Mesendoderm (in vitro differentiated cells): ENCODE measurements at regions not wholly inside any gene's neighbourhood (a gene's known extent, or its start where the extent isn't known, plus 50 kb on each side); places are given as distances from the start of the nearest gene placed in this dataset.
A peak's percentile ranks its signal among the peaks of the same experiment; 100 is the strongest.

Experiments used
- DNase-seq: peaks from one replicate; pipeline ENCODE4 v3.0.0; 2013
- H2AK5ac ChIP-seq: 2 replicates; pipeline ENCODE4 v1.6.1; 2013; ENCODE audit warnings: low read length, inconsistent platforms
- H2BK120ac ChIP-seq: 2 replicates; pipeline ENCODE4 v1.6.1; 2013; ENCODE audit warnings: low read depth, mild to moderate bottlenecking, low read length, moderate library complexity, mixed read lengths
- H2BK15ac ChIP-seq: replicated peaks from 2 replicates; pipeline ENCODE4 v1.6.1; 2013; ENCODE audit warnings: low read depth, mild to moderate bottlenecking, moderate library complexity
- H2BK5ac ChIP-seq: 2 replicates; pipeline ENCODE4 v1.6.1; 2013; ENCODE audit warnings: low read length, inconsistent platforms
- H3K18ac ChIP-seq: 2 replicates; pipeline ENCODE4 v1.6.1; 2013; ENCODE audit warnings: mild to moderate bottlenecking, low read length, mixed read lengths
- H3K23ac ChIP-seq: one replicate; pipeline ENCODE4 v1.6.1; 2013; ENCODE audit warnings: low read length
- H3K27ac ChIP-seq: 2 replicates; pipeline ENCODE4 v1.5.1; 2013; ENCODE audit warnings: low read depth, mild to moderate bottlenecking, inconsistent platforms, low read length, moderate library complexity
- H3K27me3 ChIP-seq: 2 replicates; pipeline ENCODE4 v1.6.1; 2013; ENCODE audit warnings: low read length, control low read depth, mild to moderate bottlenecking, inconsistent platforms; ENCODE audit not compliant: insufficient read depth, poor library complexity
- H3K36me3 ChIP-seq: 2 replicates; pipeline ENCODE4 v1.6.1; 2013; ENCODE audit warnings: low read length, inconsistent platforms; ENCODE audit not compliant: control insufficient read depth, insufficient read depth
- H3K4ac ChIP-seq: one replicate; pipeline ENCODE4 v1.6.1; 2013; ENCODE audit warnings: low read depth, mild to moderate bottlenecking, low read length, moderate library complexity
- H3K4me1 ChIP-seq: 2 replicates; pipeline ENCODE4 v1.6.1; 2013; ENCODE audit warnings: low read depth, low read length, inconsistent platforms; ENCODE audit not compliant: control insufficient read depth
- H3K4me2 ChIP-seq: 2 replicates; pipeline ENCODE4 v1.6.1; 2013; ENCODE audit warnings: low read length
- H3K4me3 ChIP-seq: 2 replicates; pipeline ENCODE4 v1.5.1; 2013; ENCODE audit warnings: mild to moderate bottlenecking, low read length
- H3K56ac ChIP-seq: one replicate; pipeline ENCODE4 v1.6.1; 2013; ENCODE audit warnings: low read length
- H3K79me1 ChIP-seq: 2 replicates; pipeline ENCODE4 v1.6.1; 2013; ENCODE audit warnings: low read length, inconsistent platforms
- H3K79me2 ChIP-seq: 2 replicates; pipeline ENCODE4 v1.6.1; 2013; ENCODE audit warnings: mild to moderate bottlenecking, low read length; ENCODE audit not compliant: control insufficient read depth, insufficient read depth
- H3K9ac ChIP-seq: 2 replicates; pipeline ENCODE4 v1.6.1; 2013; ENCODE audit warnings: low read length, inconsistent platforms
- H4K5ac ChIP-seq: one replicate; pipeline ENCODE4 v1.6.1; 2013; ENCODE audit warnings: low read length
- H4K8ac ChIP-seq: one replicate; pipeline ENCODE4 v1.6.1; 2013; ENCODE audit warnings: low read depth, mild to moderate bottlenecking, control low read depth, low read length, moderate library complexity
- WGBS: extraction: QIAGEN DNeasy Blood & Tissue Kit; methylation state at CpG from one replicate; pipeline ENCODE4 v1.1.7; 2013; ENCODE audit warnings: low lambda C conversion rate, missing lambda C conversion rate; ENCODE audit not compliant: insufficient coverage; ENCODE audit errors: extremely low coverage; 5-methylcytosine and 5-hydroxymethylcytosine counted together

DNA sequence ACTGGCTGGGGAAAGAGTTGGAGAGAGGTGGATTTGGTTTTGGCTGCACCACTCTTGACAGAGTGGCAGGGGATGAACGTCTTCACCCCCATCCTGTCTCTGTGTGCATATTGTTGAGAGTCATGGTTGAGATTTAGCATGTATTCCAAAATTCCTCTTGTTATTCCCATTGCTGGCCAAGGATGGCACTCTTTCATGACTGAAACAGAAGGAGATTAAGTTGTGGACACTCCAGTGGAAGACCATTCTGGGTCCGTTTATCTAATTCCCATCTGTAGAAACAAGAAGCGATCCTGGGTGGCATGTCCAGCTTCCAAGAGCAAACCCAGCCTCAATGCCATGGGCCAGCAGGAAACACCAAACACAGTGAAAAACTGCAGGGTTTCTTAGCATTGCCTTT is 469.0 kb upstream of the IGFBP3 start:
- H2BK15ac ChIP-seq: no peak overlapping the region

DNA sequence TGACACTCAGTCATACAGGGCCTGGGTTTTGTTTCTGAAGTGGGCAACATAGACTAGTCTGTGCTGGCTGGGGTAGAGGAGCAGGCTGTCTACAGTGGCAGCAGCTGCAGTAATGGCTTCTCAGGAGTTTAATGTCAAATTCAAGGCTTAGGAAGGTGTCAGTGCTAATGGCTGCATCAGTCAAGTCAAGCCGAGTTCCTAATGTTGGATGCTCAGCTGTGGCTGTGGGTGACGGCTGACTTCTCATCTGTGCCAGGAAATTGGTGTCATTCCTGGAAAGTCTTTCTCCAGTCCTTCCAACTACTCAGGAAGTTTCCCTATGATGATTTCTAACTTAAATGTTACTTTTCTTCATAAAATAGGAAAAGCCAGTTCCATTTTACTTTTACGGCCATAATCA is 468.1 kb upstream of the IGFBP3 start:
- Histone ChIP-seq H2BK5ac (no peak overlapping the region), H2BK15ac (no peak overlapping the region), H3K4me1 (no peaks in the 10 kb centered on the region), H3K79me2 (no peaks in the 10 kb centered on the region), H3K56ac (no peak overlapping the region), H2BK120ac (no peak overlapping the region), H3K27me3 (no peaks in the 10 kb centered on the region), H4K8ac (no peak overlapping the region), H3K27ac (no peak overlapping the region), H3K23ac (no peak overlapping the region), H3K18ac (no peak overlapping the region), H3K4ac (no peak overlapping the region), H3K79me1 (no peaks in the 10 kb centered on the region), H2AK5ac (no peak overlapping the region), H3K36me3 (no peaks in the 10 kb centered on the region), H3K4me2 (no peak overlapping the region), H4K5ac (no peak overlapping the region), H3K9ac (no peak overlapping the region), H3K4me3 (no peak overlapping the region)
- DNase-seq: no peak
- no CpG with 5 or more reads among the region's 3 CpGs for WGBS

More for the DNA sequence above, 469.0 kb upstream of the IGFBP3 start:
- peak; percentile 1 for DNase-seq
- H3K4ac ChIP-seq: no peak overlapping the region
- no peak overlapping the region for H2BK120ac ChIP-seq
- H3K27ac ChIP-seq: no peak overlapping the region
- no peak overlapping the region for H3K18ac ChIP-seq
- no peak overlapping the region for H3K4me2 ChIP-seq
- H4K8ac ChIP-seq: no peak overlapping the region
- H3K79me2 ChIP-seq: no peaks in the 10 kb centered on the region
- no peaks in the 10 kb centered on the region for H3K4me1 ChIP-seq
- no peak overlapping the region for H3K23ac ChIP-seq
- H3K56ac ChIP-seq: no peak overlapping the region
- no peaks in the 10 kb centered on the region for H3K79me1 ChIP-seq
- H2BK5ac ChIP-seq: no peak overlapping the region
- H3K9ac ChIP-seq: no peak overlapping the region
- H3K36me3 ChIP-seq: no peaks in the 10 kb centered on the region
- no peak overlapping the region for H3K4me3 ChIP-seq
- H3K27me3 ChIP-seq: no peaks in the 10 kb centered on the region
- H4K5ac ChIP-seq: no peak overlapping the region
- no peak overlapping the region for H2AK5ac ChIP-seq
- WGBS: no CpG with 5 or more reads among the region's 3 CpGs

- Histone ChIP-seq H3K4ac (no peak overlapping the region), H3K79me1 (no peaks in the 10 kb centered on the region), H3K79me2 (no peaks in the 10 kb centered on the region), H3K56ac (no peak overlapping the region), H3K23ac (no peak overlapping the region), H4K5ac (no peak overlapping the region), H2BK120ac (no peak overlapping the region), H3K27me3 (no peaks in the 10 kb centered on the region), H2AK5ac (no peak overlapping the region), H3K4me2 (no peak overlapping the region), H3K18ac (no peak overlapping the region), H3K4me1 (no peaks in the 10 kb centered on the region), H2BK5ac (no peak overlapping the region), H3K27ac (no peak overlapping the region), H3K9ac (no peak overlapping the region), H3K36me3 (no peaks in the 10 kb centered on the region), H3K4me3 (no peak overlapping the region), H4K8ac (no peak overlapping the region), H2BK15ac (no peak overlapping the region)
- no peak for DNase-seq
- WGBS: no CpG with 5 or more reads among the region's 1 CpG
These were observed 466.6 kb upstream of the IGFBP3 start for GRCh38 chr7:46387646-46388045.

DNA sequence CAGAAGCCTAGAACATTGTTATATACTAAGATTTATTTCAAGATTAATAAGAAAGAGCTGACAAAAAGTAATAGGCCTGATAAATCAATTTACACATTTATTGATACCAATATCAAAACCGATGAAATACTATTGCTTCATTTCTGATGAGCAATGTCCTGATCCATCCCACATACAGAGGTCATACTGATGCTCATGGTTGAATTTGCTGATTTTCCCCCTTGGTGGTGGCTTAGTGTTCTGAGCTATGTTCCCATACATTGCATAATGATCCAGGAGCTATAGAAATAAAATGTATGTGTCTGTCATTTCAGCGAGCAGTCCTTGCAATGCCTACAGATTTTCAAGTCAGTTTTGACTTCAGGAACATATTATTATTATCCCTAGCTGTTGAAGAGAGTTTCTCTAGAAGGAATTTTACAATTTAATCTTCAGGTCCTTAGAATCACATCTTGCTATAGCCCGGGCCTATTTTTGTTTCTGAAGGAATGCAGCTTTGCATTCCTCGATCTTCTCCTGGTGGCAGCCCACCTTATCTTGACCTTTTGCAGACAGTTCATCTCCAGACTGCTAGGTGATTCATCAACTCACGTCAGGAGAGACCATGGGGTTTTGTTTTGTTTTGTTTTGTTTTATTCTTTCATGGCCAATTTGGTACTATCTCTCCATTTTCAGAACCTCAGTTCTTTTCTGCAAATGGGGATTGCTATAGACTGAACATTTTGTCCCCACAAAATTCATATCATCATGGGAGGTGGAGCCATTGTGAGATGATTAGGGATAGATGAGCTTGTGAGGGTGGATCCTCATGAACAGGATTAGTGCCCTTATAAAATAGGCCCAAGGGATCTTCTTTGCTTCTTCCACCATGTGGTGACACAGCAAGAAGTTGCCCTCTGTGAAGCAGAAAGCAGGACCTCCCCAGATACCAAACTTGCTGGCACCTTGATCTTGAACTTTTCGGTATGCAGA is 465.6 kb upstream of the IGFBP3 start:
- Histone ChIP-seq H3K9ac (no peak overlapping the region), H3K4me3 (no peak overlapping the region), H4K8ac (no peak overlapping the region), H4K5ac (no peak overlapping the region), H3K79me1 (no peaks in the 10 kb centered on the region), H3K18ac (no peak overlapping the region), H3K27ac (no peak overlapping the region), H2BK120ac (no peak overlapping the region), H2BK5ac (no peak overlapping the region), H3K4me2 (no peak overlapping the region), H2BK15ac (no peak overlapping the region), H3K4me1 (no peaks in the 10 kb centered on the region), H3K23ac (no peak overlapping the region), H2AK5ac (no peak overlapping the region), H3K4ac (no peak overlapping the region), H3K79me2 (no peaks in the 10 kb centered on the region), H3K36me3 (no peaks in the 10 kb centered on the region), H3K56ac (no peak overlapping the region), H3K27me3 (no peaks in the 10 kb centered on the region)
- peak; percentile 35 for DNase-seq
- no CpG with 5 or more reads among the region's 6 CpGs for WGBS

GRCh38 chr7:46385662-46386309 is 464.7 kb upstream of the IGFBP3 start:
- no peak overlapping the region for H3K23ac ChIP-seq
- no peak overlapping the region for H4K5ac ChIP-seq
- H3K4me2 ChIP-seq: no peak overlapping the region
- no peak overlapping the region for H2BK15ac ChIP-seq
- H3K4me1 ChIP-seq: no peaks in the 10 kb centered on the region
- H3K27me3 ChIP-seq: no peaks in the 10 kb centered on the region
- no peak overlapping the region for H2BK5ac ChIP-seq
- H3K27ac ChIP-seq: no peak overlapping the region
- no peak overlapping the region for H3K4me3 ChIP-seq
- H2BK120ac ChIP-seq: no peak overlapping the region
- H2AK5ac ChIP-seq: no peak overlapping the region
- no peaks in the 10 kb centered on the region for H3K79me1 ChIP-seq
- no peak overlapping the region for H3K18ac ChIP-seq
- no peaks in the 10 kb centered on the region for H3K36me3 ChIP-seq
- no peak overlapping the region for H3K9ac ChIP-seq
- no peak overlapping the region for H3K4ac ChIP-seq
- no peaks in the 10 kb centered on the region for H3K79me2 ChIP-seq
- H4K8ac ChIP-seq: no peak overlapping the region
- no peak overlapping the region for H3K56ac ChIP-seq
- no peak for DNase-seq
